Activated CD8-positive, alpha-beta T cell treated with anti-CD3 and anti-CD28 coated beads, Interleukin-2, amount 10 ng/mL, durations not matched to agents 7 days and 5 days (primary cell): ENCODE measurements at regions not wholly inside any gene's neighbourhood (a gene's known extent, or its start where the extent isn't known, plus 50 kb on each side); places are given as distances from the start of the nearest gene placed in this dataset.
"Not testable (repeated sequence)": the region's sequence is repeated elsewhere in the genome, so short reads cannot be mapped to it uniquely, and the experiment has no call there.

Source experiments
- ATAC-seq: fragments of 150-1000 bp; cut with Tn5 transposase; one replicate; pipeline ENCODE4 v1.10.0; 2021; ENCODE audit warnings: moderate library complexity
- CTCF ChIA-PET: fragments of 350-600 bp; sonication (Branson Sonifier 250); formaldehyde crosslinking; loops from one replicate; lab custom pipeline; 2021; ENCODE audit warnings: antibody characterized with exemption; lab: Charles Lee
- POLR2A ChIA-PET: fragments of 350-600 bp; sonication (Branson Sonifier 250); formaldehyde crosslinking; loops from one replicate; lab custom pipeline; 2021; ENCODE audit warnings: antibody characterized with exemption; lab: Charles Lee
- DNase-seq: peaks from one replicate; pipeline ENCODE4 v3.0.0-alpha.2; 2020
- H3K27ac Mint-ChIP-seq: one replicate; pipeline ENCODE4 v1.8.0; 2021; ENCODE audit warnings: mild to moderate bottlenecking, mixed read lengths
- H3K27me3 Mint-ChIP-seq: one replicate; pipeline ENCODE4 v1.8.0; 2021; ENCODE audit warnings: low read depth, mixed read lengths
- H3K36me3 Mint-ChIP-seq: one replicate; pipeline ENCODE4 v1.8.0; 2021; ENCODE audit warnings: low read depth, mixed read lengths
- H3K4me1 Mint-ChIP-seq: one replicate; pipeline ENCODE4 v1.8.0; 2021; ENCODE audit warnings: low read depth, mixed read lengths
- H3K4me3 Mint-ChIP-seq: one replicate; pipeline ENCODE4 v1.8.0; 2021; ENCODE audit warnings: mild to moderate bottlenecking, mixed read lengths
- H3K9me3 Mint-ChIP-seq: one replicate; pipeline ENCODE4 v1.8.0; 2022; ENCODE audit warnings: mixed read lengths; ENCODE audit not compliant: insufficient read depth

DNA sequence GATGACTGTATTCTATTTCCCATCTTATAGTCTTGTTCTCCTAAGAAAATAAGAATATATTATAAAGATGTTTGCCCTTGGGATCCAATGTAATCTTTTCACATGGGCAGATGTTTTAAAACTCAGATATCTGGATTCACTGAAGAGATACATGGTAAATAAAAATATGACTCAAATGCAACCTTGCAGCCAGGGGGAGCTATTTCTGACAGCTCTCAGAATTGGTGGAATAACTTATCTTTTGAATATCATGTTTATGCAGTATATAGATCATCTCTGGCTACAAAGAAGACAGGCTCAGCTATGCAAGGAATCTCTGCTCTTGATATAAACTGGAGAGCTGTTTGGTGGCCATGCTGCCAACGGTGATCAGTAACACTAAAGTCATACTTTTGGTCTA, 274.7 kb downstream of the GLUD2 start:
- H3K27me3 Mint-ChIP-seq = no peaks in the 10 kb centered on the region
- POLR2A ChIA-PET = no interaction called here
- H3K9me3 Mint-ChIP-seq = no peaks in the 10 kb centered on the region
- DNase-seq = no peak
- no peaks in the 10 kb centered on the region for H3K4me1 Mint-ChIP-seq
- H3K4me3 Mint-ChIP-seq = no peak overlapping the region
- no peak for ATAC-seq
- CTCF ChIA-PET = interaction anchor here (0.8 kb wide), 1 partner anchor 8 kb away, joined by 3 read pairs; no protein-coding TSS in a partner anchor
- no peaks in the 10 kb centered on the region for H3K36me3 Mint-ChIP-seq
- no peak overlapping the region for H3K27ac Mint-ChIP-seq

DNA sequence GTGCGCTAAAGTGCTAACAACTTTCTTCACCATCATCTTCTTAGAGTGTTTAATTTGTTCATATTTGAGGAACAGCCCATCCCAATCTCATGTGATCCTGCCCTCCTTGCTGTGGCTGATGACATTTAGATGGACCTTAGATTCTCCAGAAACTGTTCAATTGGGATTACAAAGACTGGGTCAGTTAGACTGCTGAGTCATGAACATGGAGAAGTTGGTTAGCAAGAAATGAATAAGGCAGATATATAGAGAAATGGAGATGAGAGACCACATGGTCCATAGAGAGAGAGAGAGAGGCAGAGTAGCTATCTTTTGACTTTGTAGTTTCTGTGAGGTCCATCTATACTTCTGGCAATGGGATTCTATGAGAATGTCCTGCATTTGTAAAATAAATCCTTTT, 275.9 kb downstream of the GLUD2 start:
- ChIA-PET CTCF (no interaction called here), POLR2A (no interaction called here)
- Mint-ChIP-seq H3K27me3 (no peaks in the 10 kb centered on the region), H3K9me3 (no peaks in the 10 kb centered on the region), H3K27ac (no peak overlapping the region), H3K36me3 (no peaks in the 10 kb centered on the region), H3K4me1 (no peaks in the 10 kb centered on the region), H3K4me3 (no peak overlapping the region)
- DNase-seq (no peak), ATAC-seq (no peak)

DNA sequence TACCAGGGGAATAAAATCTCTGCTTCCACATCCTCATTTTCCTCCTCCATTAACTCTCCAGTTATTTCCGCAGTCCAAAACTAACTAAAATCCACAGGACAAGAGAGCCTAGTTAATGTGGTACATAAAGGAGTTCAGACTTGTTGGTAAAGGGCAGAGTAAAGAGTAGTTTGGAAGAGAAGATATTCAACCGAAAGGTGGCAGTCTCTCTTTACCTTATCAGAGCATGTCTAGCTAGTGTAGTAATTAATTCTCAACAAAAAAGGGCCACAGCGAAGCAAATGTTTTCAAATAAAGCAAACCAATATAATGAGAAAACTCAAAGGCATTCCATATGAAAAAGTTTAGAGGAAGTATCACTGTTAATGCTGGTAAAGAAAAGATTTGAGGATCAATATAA, 286.5 kb downstream of the GLUD2 start:
- Mint-ChIP-seq H3K9me3 (no peaks in the 10 kb centered on the region), H3K27me3 (no peaks in the 10 kb centered on the region), H3K4me3 (no peak overlapping the region), H3K36me3 (no peaks in the 10 kb centered on the region), H3K4me1 (no peaks in the 10 kb centered on the region), H3K27ac (no peak overlapping the region)
- POLR2A ChIA-PET = no interaction called here
- DNase-seq (no peak), ATAC-seq (no peak)
- CTCF ChIA-PET = no interaction called here

DNA sequence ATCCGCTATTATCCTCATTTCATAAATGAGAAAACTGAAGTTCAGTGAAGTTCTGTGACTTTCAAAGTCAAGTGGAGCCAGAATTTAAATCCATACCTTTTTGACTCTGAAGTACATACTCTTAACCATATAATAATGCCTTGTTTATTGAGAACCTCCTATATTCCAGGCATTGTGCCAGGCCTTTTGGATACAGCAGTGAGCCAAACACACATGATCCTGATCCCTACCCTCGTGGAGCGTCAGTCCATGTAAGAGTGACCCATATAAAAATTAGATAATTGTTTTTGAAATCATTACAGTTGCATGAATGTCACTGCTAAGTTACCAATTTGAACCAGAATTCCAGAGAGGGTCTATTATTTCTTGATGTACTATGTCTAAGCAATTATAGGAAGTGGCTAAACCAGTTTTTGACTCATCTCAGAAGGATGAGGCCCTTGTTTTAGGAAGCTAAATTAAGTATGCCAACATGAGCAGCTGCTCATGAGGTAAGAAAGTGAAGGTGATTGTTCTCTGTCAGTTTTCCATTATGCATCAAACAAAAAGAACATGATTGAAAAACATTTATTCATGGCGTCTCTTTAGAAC, 289.5 kb downstream of the GLUD2 start:
- ChIA-PET POLR2A (no interaction called here), CTCF (no interaction called here)
- no peaks in the 10 kb centered on the region for H3K4me1 Mint-ChIP-seq
- H3K27ac Mint-ChIP-seq = no peak overlapping the region
- H3K27me3 Mint-ChIP-seq = no peaks in the 10 kb centered on the region
- no peak overlapping the region for H3K4me3 Mint-ChIP-seq
- no peaks in the 10 kb centered on the region for H3K9me3 Mint-ChIP-seq
- DNase-seq (no peak), ATAC-seq (no peak)
- no peaks in the 10 kb centered on the region for H3K36me3 Mint-ChIP-seq

DNA sequence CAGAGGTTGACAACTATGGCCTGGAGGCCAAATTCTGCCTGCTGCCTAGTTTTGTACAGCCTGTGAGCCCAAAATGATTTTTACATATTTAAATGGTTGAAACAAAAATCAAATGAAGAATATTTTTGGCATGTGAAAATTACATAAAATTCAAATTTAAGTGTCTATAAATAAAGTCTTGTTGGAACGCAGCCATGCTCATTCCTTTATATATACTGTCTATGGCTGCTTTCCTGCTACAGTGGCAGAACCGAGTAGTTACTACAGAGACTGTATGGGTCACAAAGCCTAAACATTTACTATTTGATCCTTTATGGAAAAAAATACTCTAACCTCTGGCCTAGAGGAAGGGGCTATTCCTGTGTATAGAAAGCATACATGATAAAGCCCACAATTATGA, 290.4 kb downstream of the GLUD2 start:
- H3K4me3 Mint-ChIP-seq = no peak overlapping the region
- CTCF ChIA-PET = no interaction called here
- H3K27ac Mint-ChIP-seq = no peak overlapping the region
- no peaks in the 10 kb centered on the region for H3K36me3 Mint-ChIP-seq
- POLR2A ChIA-PET = no interaction called here
- ATAC-seq (no peak), DNase-seq (no peak)
- H3K9me3 Mint-ChIP-seq = no peaks in the 10 kb centered on the region
- no peaks in the 10 kb centered on the region for H3K4me1 Mint-ChIP-seq
- H3K27me3 Mint-ChIP-seq = no peaks in the 10 kb centered on the region

DNA sequence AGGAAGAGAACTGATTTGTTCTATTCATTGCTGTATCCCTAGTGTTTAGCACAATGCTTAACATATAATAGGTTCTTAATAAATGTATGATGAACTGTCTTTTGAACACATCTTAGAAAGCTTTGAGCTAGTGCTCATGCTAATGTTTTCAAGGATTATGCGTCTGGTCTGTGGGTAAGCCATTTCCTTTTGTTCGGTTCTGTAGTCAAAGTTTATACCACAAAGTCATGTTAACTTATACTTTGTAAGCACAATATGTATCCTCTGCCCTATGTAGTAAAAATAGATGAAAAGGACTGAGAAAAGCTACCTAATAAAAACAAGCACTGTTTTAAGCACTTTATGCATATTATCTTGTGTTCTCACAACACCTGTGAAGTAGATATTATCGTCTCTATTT, 301.9 kb downstream of the GLUD2 start:
- no peak overlapping the region for H3K4me3 Mint-ChIP-seq
- no peaks in the 10 kb centered on the region for H3K27me3 Mint-ChIP-seq
- ChIA-PET POLR2A (no interaction called here), CTCF (no interaction called here)
- no peak for ATAC-seq
- H3K4me1 Mint-ChIP-seq = no peaks in the 10 kb centered on the region
- no peaks in the 10 kb centered on the region for H3K9me3 Mint-ChIP-seq
- H3K36me3 Mint-ChIP-seq = no peaks in the 10 kb centered on the region
- no peak for DNase-seq
- no peak overlapping the region for H3K27ac Mint-ChIP-seq

DNA sequence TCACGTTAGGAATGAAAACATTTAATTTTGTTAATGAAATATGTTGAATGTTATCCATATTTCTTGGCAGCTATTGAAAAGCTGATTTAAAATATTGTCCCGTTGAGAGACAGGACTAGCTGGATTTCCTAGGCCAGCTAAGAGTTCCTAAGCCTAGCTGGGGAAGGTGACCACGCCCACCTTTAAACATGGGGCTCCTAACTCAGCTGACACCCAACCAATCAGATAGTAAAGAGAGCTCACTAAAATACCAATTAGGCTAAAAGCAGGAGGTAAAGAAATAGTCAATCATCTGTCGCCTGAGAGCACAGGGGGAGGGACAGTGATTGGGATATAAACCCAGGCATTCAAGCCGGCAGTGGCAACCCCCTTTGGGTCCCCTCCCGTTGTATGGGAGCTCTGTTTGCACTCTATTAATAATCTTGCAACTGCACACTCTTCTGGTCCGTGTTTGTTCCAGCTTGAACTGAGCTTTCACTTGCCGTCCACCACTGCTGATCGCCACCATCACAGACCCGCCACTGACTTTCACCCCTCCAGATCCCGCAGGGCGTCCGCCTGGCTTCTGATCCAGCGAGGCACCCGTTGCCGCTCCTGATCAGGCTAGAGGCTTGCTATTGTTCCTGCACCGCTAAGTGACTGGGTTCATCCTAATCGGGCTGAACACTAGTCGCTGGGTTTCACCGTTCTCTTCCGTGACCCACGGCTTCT, 308.9 kb downstream of the GLUD2 start:
- DNase-seq (no peak), ATAC-seq (no peak)
- no peaks in the 10 kb centered on the region for H3K36me3 Mint-ChIP-seq
- CTCF ChIA-PET = no interaction called here
- POLR2A ChIA-PET = no interaction called here
- no peaks in the 10 kb centered on the region for H3K4me1 Mint-ChIP-seq
- H3K27me3 Mint-ChIP-seq = no peaks in the 10 kb centered on the region
- H3K9me3 Mint-ChIP-seq = no peaks in the 10 kb centered on the region
- no peak overlapping the region for H3K27ac Mint-ChIP-seq
- H3K4me3 Mint-ChIP-seq = no peak overlapping the region

DNA sequence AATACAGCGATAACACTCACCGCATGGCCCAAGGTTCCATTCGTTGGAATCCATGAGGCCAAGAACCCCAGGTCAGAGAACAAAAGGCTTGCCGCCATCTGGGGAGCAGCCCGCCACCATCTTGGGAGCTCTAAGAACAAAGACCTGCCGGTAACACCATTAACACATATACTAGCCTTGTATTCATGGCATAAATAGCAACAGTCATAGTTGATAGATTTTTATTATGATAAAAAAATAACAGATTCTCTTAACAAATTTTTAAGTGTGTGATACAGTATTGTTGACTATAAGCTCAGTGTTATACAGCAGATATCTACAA, 309.4 kb downstream of the GLUD2 start:
- DNase-seq (no peak), ATAC-seq (no peak)
- no peaks in the 10 kb centered on the region for H3K9me3 Mint-ChIP-seq
- no peak overlapping the region for H3K4me3 Mint-ChIP-seq
- H3K4me1 Mint-ChIP-seq = no peaks in the 10 kb centered on the region
- H3K27me3 Mint-ChIP-seq = no peaks in the 10 kb centered on the region
- H3K27ac Mint-ChIP-seq = no peak overlapping the region
- H3K36me3 Mint-ChIP-seq = no peaks in the 10 kb centered on the region
- POLR2A ChIA-PET = no interaction called here
- CTCF ChIA-PET = no interaction called here

DNA sequence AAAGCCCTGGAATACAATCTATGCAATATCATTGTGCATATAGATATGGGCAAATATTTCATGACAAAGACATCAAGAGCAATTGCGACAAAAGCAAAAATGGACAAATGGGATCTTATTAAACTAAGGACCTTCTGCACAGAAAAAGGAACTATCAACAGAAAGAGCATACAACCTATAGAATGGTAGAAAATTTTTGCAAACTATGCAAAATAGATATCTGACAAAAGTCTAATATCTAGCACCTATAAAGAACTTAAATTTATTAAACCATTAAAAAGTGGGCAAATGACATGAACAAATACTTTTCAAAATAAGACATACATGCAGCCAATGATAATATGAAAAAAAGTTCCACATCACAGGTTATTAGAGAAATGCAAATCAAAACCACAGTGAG, 312.9 kb downstream of the GLUD2 start:
- ChIA-PET CTCF (no interaction called here), POLR2A (no interaction called here)
- Mint-ChIP-seq H3K4me3 (no peak overlapping the region), H3K36me3 (no peaks in the 10 kb centered on the region), H3K27me3 (no peaks in the 10 kb centered on the region), H3K27ac (no peak overlapping the region), H3K4me1 (peaks cover under 1% of the 10 kb centered on the region), H3K9me3 (no peaks in the 10 kb centered on the region)
- DNase-seq = no peak
- ATAC-seq = no peak

DNA sequence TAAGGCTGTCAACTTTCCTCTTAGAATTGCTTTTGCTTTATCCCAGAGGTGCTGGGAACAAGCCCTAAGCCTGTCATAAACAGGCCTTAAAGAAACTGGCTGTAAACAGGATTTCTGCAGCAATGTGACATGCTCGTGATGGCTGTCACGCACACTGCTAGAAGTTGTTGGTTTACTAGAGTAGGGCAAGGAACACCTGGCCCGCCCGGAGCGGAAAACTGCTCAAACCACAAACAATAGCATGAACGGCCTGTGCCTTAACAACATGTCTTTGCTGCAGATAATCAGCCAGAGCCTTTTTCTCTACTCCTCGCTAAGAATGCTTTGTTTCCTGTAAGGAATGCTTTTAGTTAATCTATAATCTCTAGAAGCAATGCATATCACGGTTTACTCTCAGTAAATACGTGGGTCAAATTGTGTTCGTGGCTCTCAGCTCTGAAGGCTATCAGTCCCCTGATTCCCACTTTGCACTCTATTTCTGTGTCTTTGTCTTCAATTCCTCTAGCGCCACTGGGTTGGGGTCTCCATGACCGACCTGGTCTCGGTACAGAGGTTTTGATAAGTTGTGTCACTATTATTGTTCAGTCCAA, 318.3 kb downstream of the GLUD2 start:
- ChIA-PET POLR2A (no interaction called here), CTCF (no interaction called here)
- Mint-ChIP-seq H3K36me3 (no peaks in the 10 kb centered on the region), H3K4me3 (no peak overlapping the region), H3K27ac (peak overlapping the region; percentile 18), H3K4me1 (peaks cover 1% of the 10 kb centered on the region), H3K9me3 (no peaks in the 10 kb centered on the region), H3K27me3 (no peaks in the 10 kb centered on the region)
- DNase-seq (no peak), ATAC-seq (no peak)

DNA sequence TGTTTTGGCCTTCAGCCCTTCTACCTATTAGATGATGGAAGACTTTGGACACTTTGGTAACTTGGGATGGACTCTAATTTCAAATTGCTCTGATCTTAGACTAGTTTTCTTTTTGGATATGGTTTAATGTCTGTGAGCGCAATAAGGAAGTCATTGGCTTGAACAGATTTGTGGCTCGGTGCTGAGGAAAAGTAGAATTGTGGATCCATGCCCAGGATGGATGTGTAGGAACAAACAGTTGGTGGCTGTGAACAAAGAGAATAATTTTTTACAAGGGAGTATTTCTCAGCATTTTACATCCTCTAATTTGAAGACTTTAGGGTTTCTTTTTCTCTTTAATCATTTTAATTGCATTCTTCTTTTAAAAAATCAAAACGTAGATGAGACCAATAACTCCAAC, 327.1 kb downstream of the GLUD2 start:
- no peaks in the 10 kb centered on the region for H3K4me1 Mint-ChIP-seq
- no peak overlapping the region for H3K4me3 Mint-ChIP-seq
- no peaks in the 10 kb centered on the region for H3K9me3 Mint-ChIP-seq
- no peak overlapping the region for H3K27ac Mint-ChIP-seq
- H3K27me3 Mint-ChIP-seq = no peaks in the 10 kb centered on the region
- no peak for ATAC-seq
- no peaks in the 10 kb centered on the region for H3K36me3 Mint-ChIP-seq
- DNase-seq = no peak
- CTCF ChIA-PET = no interaction called here
- POLR2A ChIA-PET = no interaction called here

DNA sequence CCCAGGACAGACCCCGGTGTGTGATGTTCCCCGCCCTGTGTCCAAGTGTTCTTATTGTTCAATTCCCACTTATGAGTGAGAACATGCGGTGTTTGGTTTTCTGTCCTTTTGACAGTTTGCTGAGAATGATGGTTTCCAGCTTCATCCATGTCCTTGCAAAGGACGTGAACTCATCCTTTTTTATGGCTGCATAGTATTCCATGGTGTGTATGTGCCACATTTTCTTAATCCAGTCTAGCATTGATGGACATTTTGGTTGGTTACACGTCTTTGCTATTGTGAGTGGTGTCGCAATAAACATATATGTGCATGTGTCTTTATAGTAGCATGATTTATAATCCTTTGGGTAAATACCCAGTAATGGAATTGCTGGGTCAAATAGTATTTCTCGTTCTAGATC, 334.5 kb downstream of the GLUD2 start:
- H3K4me1 Mint-ChIP-seq, CTCF ChIA-PET, H3K27me3 Mint-ChIP-seq, ATAC-seq, H3K27ac Mint-ChIP-seq, H3K9me3 Mint-ChIP-seq, DNase-seq, POLR2A ChIA-PET, H3K4me3 Mint-ChIP-seq, H3K36me3 Mint-ChIP-seq: not testable (repeated sequence)
